SU-DHL-6 (cell line): ENCODE measurements at regions not wholly inside any gene's neighbourhood (a gene's known extent, or its start where the extent isn't known, plus 50 kb on each side); places are given as distances from the start of the nearest gene placed in this dataset.

ENCODE experiments used
- EZH2phosphoT487 ChIP-seq: fragments of 200-600 bp; sonication (generic), shearing (Covaris generic); conservative IDR thresholded peaks from 2 replicates; pipeline ENCODE4 v1.6.1; 2018; ENCODE audit warnings: mild to moderate bottlenecking, antibody characterized with exemption, low read length, moderate library complexity, mixed read lengths
- TF ChIP-seq, protein P1 (sequence below): fragments of 200-600 bp; sonication (generic); IDR thresholded peaks from one replicate; pipeline ENCODE4 v1.5.1; 2017; ENCODE audit warnings: antibody characterized with exemption, mild to moderate bottlenecking, low read length, moderate library complexity; ENCODE audit not compliant: insufficient read depth, poor library complexity, severe bottlenecking

DNA sequence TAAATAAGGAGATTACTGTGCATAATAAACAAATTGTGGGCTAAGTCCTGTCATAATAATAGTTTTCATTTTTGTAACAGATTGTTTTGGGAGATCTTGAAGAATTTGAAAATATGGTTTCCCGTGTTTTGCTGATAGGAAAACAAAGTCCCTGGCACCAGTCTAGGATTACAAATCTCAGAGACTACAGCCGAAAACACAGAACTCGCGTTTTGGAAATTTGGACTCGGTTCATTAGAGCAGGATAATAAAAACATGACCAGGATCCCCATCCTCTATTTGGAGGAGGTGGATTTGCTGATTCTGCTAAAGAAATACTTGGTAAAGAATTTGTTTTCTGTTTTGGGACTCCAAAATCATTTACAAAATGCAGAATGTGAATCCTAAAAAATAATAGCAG, 1194.4 kb downstream of the DTWD2 start:
- TF ChIP-seq, protein P1, sequence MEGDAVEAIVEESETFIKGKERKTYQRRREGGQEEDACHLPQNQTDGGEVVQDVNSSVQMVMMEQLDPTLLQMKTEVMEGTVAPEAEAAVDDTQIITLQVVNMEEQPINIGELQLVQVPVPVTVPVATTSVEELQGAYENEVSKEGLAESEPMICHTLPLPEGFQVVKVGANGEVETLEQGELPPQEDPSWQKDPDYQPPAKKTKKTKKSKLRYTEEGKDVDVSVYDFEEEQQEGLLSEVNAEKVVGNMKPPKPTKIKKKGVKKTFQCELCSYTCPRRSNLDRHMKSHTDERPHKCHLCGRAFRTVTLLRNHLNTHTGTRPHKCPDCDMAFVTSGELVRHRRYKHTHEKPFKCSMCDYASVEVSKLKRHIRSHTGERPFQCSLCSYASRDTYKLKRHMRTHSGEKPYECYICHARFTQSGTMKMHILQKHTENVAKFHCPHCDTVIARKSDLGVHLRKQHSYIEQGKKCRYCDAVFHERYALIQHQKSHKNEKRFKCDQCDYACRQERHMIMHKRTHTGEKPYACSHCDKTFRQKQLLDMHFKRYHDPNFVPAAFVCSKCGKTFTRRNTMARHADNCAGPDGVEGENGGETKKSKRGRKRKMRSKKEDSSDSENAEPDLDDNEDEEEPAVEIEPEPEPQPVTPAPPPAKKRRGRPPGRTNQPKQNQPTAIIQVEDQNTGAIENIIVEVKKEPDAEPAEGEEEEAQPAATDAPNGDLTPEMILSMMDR, result no peak
- no peak for TF ChIP-seq EZH2phosphoT487
